BJ (cell line): ENCODE measurements at regions not wholly inside any gene's neighbourhood (a gene's known extent, or its start where the extent isn't known, plus 50 kb on each side); places are given as distances from the start of the nearest gene placed in this dataset.

Experiments
- CTCF ChIA-PET: fragments of 350-600 bp; formaldehyde crosslinking; extraction: SDS; loops from one replicate; lab custom pipeline; 2021; ENCODE audit warnings: antibody characterized with exemption, inconsistent platforms; lab: Yijun Ruan, JAX
- POLR2A ChIA-PET: fragments of 300-600 bp; sonication (Branson Sonifier 250); formaldehyde crosslinking; extraction: SDS; loops from one replicate; lab custom pipeline; 2021; ENCODE audit warnings: antibody characterized with exemption; lab: Charles Lee
- DNase-seq: peaks from one replicate; pipeline ENCODE4 v3.0.0-alpha.2; 2011; ENCODE audit warnings: low read depth
- H3K27me3 ChIP-seq: 2 replicates; pipeline ENCODE4 v1.6.0; 2011; ENCODE audit warnings: low read length; ENCODE audit not compliant: control insufficient read depth, insufficient read depth
- H3K36me3 ChIP-seq: 2 replicates; pipeline ENCODE4 v1.5.1; 2011; ENCODE audit warnings: low read length; ENCODE audit not compliant: control insufficient read depth, insufficient read depth
- H3K4me3 ChIP-seq: 2 replicates; pipeline ENCODE4 v1.5.1; 2011; ENCODE audit warnings: low read depth, mild to moderate bottlenecking, control low read depth, low read length
- CTCF ChIP-seq: IDR thresholded peaks from 2 replicates; pipeline ENCODE4 v1.5.1; 2011; ENCODE audit warnings: low read depth, mild to moderate bottlenecking, control low read depth, inconsistent platforms, low read length, moderate library complexity; ENCODE audit not compliant: insufficient read depth

DNA sequence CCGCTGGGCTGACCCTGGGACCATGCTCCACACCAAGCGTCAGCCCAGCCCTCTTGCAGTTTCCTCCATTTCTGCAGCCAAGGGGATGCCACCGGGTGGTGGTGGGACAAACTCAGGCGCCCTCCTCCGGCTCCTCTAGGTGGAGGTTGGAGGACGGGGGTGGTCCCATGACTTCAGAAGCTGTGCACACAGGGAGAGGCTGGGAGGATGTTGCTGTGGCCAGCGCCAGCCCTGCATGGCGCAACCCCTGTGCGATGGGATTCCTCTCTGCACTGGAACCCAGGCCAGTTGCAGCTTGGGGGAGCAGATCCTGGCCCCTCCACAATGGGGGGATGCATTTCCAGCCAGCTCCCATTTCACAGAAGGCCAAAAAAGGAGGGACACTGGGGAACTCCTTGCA, 246.5 kb downstream of the C16orf95 start:
- H3K4me3 ChIP-seq: no peak overlapping the region
- no peak for DNase-seq
- no peaks in the 10 kb centered on the region for H3K36me3 ChIP-seq
- ChIA-PET POLR2A (no interaction called here), CTCF (interaction anchor here (1.3 to 3.1 kb wide), 4 partner anchors 8 to 506 kb away, joined by 3 to 24 read pairs (median 4); no protein-coding TSS in a partner anchor)
- H3K27me3 ChIP-seq: no peaks in the 10 kb centered on the region; the same call in 1 of the 2 replicates
- no peak for TF ChIP-seq CTCF

- Histone ChIP-seq H3K36me3 (no peaks in the 10 kb centered on the region), H3K4me3 (no peak overlapping the region), H3K27me3 (no peaks in the 10 kb centered on the region; the same call in 1 of the 2 replicates)
- no peak for TF ChIP-seq CTCF
- POLR2A ChIA-PET: no interaction called here
- CTCF ChIA-PET: interaction anchor here (0.7 to 3.1 kb wide), 3 partner anchors 9 to 509 kb away, joined by 3 to 24 read pairs (median 4); no protein-coding TSS in a partner anchor
- DNase-seq: no peak
Measured at GRCh38 chr16:87072101-87072500, 245.1 kb downstream of the C16orf95 start.

GRCh38 chr16:87074641-87075318, 242.4 kb downstream of the C16orf95 start:
- no peak for TF ChIP-seq CTCF
- no peaks in the 10 kb centered on the region; the same call in 1 of the 2 replicates for H3K27me3 ChIP-seq
- H3K36me3 ChIP-seq: no peaks in the 10 kb centered on the region
- DNase-seq: no peak
- CTCF ChIA-PET: interaction anchor here (0.6 to 0.7 kb wide), 2 partner anchors 511 to 1435 kb away, joined by 3 read pairs; no protein-coding TSS in a partner anchor
- no peak overlapping the region for H3K4me3 ChIP-seq
- POLR2A ChIA-PET: no interaction called here

DNA sequence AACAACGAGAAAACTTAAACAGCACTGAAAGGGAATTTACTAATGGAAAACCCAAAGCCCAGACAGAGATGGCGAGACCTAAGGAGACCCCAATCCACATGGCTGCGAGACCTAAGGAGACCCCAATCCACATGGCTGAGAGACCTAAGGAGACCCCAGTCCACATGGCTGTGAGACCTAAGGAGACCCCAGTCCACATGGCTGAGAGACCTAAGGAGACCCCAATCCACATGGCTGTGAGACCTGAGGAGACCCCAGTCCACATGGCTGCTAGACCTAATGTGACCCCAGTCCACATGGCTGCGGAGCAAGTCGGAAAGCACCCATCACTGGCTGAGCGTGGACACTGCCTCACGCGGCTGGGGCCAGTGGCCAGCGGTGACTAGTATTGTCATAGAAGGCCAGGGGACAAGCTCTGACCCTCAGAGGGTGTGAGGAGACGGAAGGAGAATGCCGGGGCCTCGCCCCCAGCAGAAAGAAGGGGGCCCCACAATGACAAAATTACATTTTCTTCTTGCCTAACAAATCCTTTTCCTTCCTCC, 241.8 kb downstream of the C16orf95 start:
- ChIA-PET CTCF (interaction anchor here (0.6 to 1.1 kb wide), 4 partner anchors 13 to 1435 kb away, joined by 3 to 4 read pairs (median 3); no protein-coding TSS in a partner anchor), POLR2A (no interaction called here)
- no peaks in the 10 kb centered on the region; the same call in 1 of the 2 replicates for H3K27me3 ChIP-seq
- no peak for TF ChIP-seq CTCF
- no peak overlapping the region for H3K4me3 ChIP-seq
- no peaks in the 10 kb centered on the region for H3K36me3 ChIP-seq
- no peak for DNase-seq

DNA sequence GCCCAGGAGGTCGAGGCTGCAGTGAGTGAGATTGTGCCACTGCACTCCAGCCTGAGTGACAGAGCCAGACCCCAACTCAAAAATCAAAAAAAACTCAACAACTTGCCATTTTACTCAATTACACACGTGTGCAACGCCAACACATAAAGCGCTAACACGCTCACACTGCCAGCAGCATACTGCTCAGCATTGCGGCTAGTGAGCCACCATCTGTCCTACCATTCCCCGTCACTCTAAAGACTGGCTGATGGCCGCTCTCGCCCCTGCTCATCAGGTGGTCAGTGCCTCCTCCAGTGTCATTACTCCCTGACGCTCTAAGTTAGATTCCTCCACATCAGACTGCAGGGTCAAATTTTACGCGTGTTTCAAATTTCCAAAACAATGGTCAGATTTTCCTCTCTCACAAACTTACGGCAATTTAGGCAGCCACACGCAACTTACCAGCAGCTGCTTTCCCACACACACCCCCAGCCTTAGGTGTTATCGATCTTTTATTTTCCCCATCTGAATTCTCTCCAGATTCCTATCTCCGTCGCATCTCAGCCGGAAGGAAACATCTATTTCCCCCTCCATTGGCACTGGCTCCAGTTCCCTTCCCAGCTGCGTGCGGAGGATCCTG, 240.8 kb downstream of the C16orf95 start:
- Histone ChIP-seq H3K27me3 (no peaks in the 10 kb centered on the region; the same call in 1 of the 2 replicates), H3K4me3 (no peak overlapping the region), H3K36me3 (no peaks in the 10 kb centered on the region)
- no peak for TF ChIP-seq CTCF
- POLR2A ChIA-PET: no interaction called here
- CTCF ChIA-PET: interaction anchor here (0.7 to 3.5 kb wide), 10 partner anchors 9 to 513 kb away, joined by 3 to 28 read pairs (median 4); no protein-coding TSS in a partner anchor
- no peak for DNase-seq
